ENCODE measurements at regions not wholly inside any gene's neighbourhood (a gene's known extent, or its start where the extent isn't known, plus 50 kb on each side); places are given as distances from the start of the nearest gene placed in this dataset.
A peak's percentile ranks its signal among the peaks of the same experiment; 100 is the strongest.

DNA sequence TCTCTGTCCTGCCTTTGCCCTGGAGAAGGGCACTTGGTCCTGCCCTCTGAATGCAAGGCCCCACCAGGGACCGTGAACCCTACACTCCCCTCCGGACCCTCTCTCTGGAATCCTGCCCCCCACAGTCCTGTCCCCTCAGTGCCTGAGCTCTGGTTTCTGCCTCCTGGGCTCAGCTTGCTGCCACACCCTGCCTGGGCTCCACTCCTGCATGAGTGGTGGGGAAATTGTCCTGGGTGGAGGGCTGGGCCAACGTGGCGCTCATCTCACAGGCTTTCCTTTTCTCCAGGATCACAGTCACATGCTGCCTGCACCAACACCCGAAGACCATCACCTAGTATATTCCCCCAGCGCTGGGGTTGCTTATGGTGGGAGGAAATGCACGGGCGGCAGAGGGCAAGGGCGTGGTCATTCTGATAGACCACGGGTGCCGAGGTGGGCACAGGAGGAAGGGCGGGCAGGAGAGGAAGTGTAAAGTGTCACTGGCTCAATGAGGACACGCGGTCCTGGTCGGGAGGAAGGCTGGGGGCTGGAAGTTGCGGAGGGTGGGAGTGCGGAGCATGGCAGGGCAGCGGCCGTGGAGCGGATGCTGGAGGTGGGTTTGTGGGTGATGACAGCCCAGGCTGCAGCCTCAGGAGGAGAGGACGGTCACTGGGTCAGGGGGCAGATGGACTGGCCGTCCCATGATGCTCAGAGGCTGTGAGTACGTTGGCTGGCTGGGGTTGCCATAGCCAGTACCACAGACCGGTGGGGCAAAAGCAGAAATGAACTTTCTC, 99.5 kb downstream of the KIF26A start:
- WGBS, 5 donors, result 80 to 94% (median 84%) methylated on average over 24 of the region's 24 CpGs
- Histone ChIP-seq H3K27me3 (peaks cover 0 to 22% (median 0%) of the 10 kb centered on the region in 3 donors), H3K9me3 (peaks cover 4 to 43% (median 41%) of the 10 kb centered on the region in 4 donors), H3K4me3 (no peak overlapping the region), H3K36me3 (no peaks in the 10 kb centered on the region), H3K27ac (no peak overlapping the region), H3K4me1 (peaks cover 0 to 7% (median 0%) of the 10 kb centered on the region in 4 donors)
- intact Hi-C loops (cut with DNase I; ENCODE audit: low total_unique reads), result no loop called here
- peak in 1 of 2 donors; percentile 8 for DNase-seq
- TF ChIP-seq EP300 (IDR thresholded peaks at IDR 0.05) (no peak), POLR2A (IDR thresholded peaks at IDR 0.05) (no peak), POLR2AphosphoS5 (IDR thresholded peaks at IDR 0.05) (no peak)
- TF ChIP-seq, protein P1, sequence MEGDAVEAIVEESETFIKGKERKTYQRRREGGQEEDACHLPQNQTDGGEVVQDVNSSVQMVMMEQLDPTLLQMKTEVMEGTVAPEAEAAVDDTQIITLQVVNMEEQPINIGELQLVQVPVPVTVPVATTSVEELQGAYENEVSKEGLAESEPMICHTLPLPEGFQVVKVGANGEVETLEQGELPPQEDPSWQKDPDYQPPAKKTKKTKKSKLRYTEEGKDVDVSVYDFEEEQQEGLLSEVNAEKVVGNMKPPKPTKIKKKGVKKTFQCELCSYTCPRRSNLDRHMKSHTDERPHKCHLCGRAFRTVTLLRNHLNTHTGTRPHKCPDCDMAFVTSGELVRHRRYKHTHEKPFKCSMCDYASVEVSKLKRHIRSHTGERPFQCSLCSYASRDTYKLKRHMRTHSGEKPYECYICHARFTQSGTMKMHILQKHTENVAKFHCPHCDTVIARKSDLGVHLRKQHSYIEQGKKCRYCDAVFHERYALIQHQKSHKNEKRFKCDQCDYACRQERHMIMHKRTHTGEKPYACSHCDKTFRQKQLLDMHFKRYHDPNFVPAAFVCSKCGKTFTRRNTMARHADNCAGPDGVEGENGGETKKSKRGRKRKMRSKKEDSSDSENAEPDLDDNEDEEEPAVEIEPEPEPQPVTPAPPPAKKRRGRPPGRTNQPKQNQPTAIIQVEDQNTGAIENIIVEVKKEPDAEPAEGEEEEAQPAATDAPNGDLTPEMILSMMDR (IDR thresholded peaks at IDR 0.05), result no peak

DNA sequence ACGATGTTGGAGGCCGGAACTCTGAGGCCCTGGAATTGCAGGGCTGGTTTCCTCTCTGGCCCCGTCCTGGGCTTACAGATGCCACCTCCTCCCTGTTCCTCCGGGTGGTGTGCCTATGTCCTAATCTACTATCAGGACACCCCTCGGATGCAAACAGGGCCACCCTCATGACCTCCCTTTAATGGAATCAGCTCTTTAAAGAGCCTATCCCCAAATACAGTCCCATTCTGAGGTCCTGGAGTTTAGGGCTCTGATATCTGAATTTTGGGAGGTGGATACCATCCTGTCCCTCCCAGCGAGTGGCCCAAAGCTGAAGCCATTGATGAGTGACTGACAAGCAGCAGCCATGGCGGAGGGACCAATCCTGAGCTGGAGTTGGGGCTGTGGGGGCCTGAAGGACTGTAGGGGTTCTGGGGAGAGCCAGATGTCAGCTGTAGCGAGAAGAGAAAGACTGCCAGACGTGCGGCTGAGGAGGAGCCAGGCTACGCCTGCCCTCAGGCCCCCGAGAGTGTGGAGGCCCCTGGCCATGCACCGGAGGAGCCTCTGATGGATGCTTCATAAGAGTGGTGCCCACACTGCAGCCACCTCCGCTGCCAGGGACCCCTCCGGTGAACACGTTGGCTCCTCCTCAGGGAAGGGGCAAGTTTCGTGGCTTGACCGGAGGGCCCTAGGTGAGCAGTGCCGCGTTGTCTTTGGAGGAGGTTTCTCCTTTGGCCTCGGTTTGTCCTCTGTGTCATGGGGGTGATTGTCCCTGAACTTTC, 100.2 kb downstream of the KIF26A start:
- Histone ChIP-seq H3K27me3 (peaks cover 0 to 22% (median 0%) of the 10 kb centered on the region in 3 donors), H3K9me3 (peaks cover 4 to 46% (median 41%) of the 10 kb centered on the region in 4 donors), H3K27ac (no peak overlapping the region), H3K4me3 (no peak overlapping the region), H3K36me3 (no peaks in the 10 kb centered on the region), H3K4me1 (peaks cover 0 to 7% (median 0%) of the 10 kb centered on the region in 4 donors)
- TF ChIP-seq, protein P1 (IDR thresholded peaks at IDR 0.05), result no peak
- TF ChIP-seq EP300 (IDR thresholded peaks at IDR 0.05) (no peak), POLR2AphosphoS5 (IDR thresholded peaks at IDR 0.05) (no peak), POLR2A (IDR thresholded peaks at IDR 0.05) (no peak)
- WGBS, 5 donors, result 84 to 93% (median 90%) methylated on average over 18 to 21 of the region's 21 CpGs
- DNase-seq, result peak in 1 of 2 donors; percentile 13
- intact Hi-C loops (cut with DNase I; ENCODE audit: low total_unique reads), result no loop called here

DNA sequence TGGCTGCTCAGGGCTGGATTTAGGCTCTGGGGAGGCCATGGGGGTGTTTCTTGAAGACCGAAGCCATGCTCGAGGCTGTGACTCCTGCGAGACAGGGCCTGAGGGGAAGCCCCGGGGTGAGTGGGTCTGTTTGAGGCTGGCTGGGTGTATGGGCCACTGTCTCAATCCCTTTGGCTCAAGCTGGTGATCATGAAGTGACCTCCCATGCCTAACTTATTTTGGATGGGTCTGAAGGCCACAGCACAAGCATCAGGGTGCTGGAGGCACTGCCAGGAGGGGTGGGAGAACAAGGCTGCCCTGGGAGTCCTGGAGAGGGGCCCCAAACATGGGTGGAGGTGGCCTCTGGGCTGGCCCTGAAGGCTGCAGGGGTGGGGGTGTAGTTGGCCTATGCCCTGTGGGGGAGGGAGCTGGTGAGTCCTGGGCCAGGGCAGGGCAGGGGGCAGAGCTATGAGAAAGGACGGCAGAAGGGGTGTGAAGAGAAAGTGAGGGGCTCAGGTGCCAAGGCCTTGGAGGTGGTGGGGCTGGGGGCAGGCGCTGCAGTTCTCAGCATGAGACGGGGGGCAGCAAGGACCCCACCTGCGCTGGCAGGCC, 100.9 kb downstream of the KIF26A start:
- Histone ChIP-seq H3K27ac (no peak overlapping the region), H3K27me3 (peaks cover 0 to 22% (median 0%) of the 10 kb centered on the region in 3 donors), H3K4me3 (no peak overlapping the region), H3K4me1 (peaks cover 0 to 7% (median 0%) of the 10 kb centered on the region in 4 donors), H3K36me3 (no peaks in the 10 kb centered on the region), H3K9me3 (peaks cover 4 to 39% (median 36%) of the 10 kb centered on the region in 4 donors)
- DNase-seq, result peak in 1 of 2 donors; percentile 15
- TF ChIP-seq POLR2A (IDR thresholded peaks at IDR 0.05) (no peak), POLR2AphosphoS5 (IDR thresholded peaks at IDR 0.05) (no peak), EP300 (IDR thresholded peaks at IDR 0.05) (no peak)
- TF ChIP-seq, protein P1 (IDR thresholded peaks at IDR 0.05), result no peak
- intact Hi-C loops (cut with DNase I; ENCODE audit: low total_unique reads), result no loop called here
- WGBS, 5 donors, result 52 to 72% (median 61%) methylated on average over 5 to 8 of the region's 8 CpGs

DNA sequence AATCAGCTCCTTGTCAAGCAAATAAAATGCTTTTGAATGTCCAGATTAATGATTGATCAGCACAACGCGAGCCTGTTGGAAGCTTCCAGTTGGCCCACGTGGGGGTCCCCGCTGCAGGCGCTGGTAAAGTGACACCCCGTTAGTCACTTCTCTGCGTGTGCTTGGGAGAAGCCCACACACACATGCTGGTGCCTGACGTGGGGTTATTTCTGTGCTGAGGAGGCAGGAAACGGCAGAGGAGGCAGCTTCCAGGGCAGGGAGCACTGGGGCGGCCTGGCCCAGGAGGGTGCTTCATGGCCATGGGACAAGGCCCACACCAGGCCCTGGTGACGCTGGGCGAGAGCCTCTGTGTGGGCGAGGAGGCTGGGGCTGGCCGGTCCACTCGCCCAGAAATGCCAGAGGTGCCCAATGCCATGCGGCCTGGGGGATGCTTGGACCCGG, 101.5 kb downstream of the KIF26A start:
- 37 to 64% (median 46%) methylated on average over 13 to 17 of the region's 17 CpGs for WGBS, 5 donors
- DNase-seq, result peak; percentile 24 to 77
- Histone ChIP-seq H3K4me3 (no peak overlapping the region), H3K9me3 (peaks cover 4 to 38% (median 34%) of the 10 kb centered on the region in 4 donors), H3K27ac (no peak overlapping the region), H3K27me3 (peaks cover 0 to 26% (median 0%) of the 10 kb centered on the region in 3 donors), H3K4me1 (peaks cover 0 to 7% (median 0%) of the 10 kb centered on the region in 4 donors), H3K36me3 (no peaks in the 10 kb centered on the region)
- TF ChIP-seq, protein P1 (IDR thresholded peaks at IDR 0.05), result no peak
- TF ChIP-seq EP300 (IDR thresholded peaks at IDR 0.05) (no peak), POLR2A (IDR thresholded peaks at IDR 0.05) (no peak), POLR2AphosphoS5 (IDR thresholded peaks at IDR 0.05) (no peak)
- intact Hi-C loops (cut with DNase I; ENCODE audit: low total_unique reads), result no loop called here
